OCI-LY1 (cell line): ENCODE measurements at regions not wholly inside any gene's neighbourhood (a gene's known extent, or its start where the extent isn't known, plus 50 kb on each side); places are given as distances from the start of the nearest gene placed in this dataset.

ENCODE experiments used
- H2AFZ ChIP-seq: fragments of 200-600 bp; sonication (generic), shearing (Covaris generic); 2 replicates; pipeline ENCODE4 v1.6.0; 2014; ENCODE audit warnings: antibody characterized with exemption, mild to moderate bottlenecking, low read length
- H3F3A ChIP-seq: fragments of 200-600 bp; sonication (generic), shearing (Covaris generic); 2 replicates; pipeline ENCODE4 v1.6.0; 2014; ENCODE audit warnings: mild to moderate bottlenecking, antibody characterized with exemption, low read length, moderate library complexity; ENCODE audit not compliant: insufficient read depth
- H3K27ac ChIP-seq: fragments of 200-600 bp; sonication (generic); 2 replicates; pipeline ENCODE4 v1.5.1; 2014; ENCODE audit warnings: low read length, mixed run types, mild to moderate bottlenecking, low read depth; ENCODE audit not compliant: poor library complexity, severe bottlenecking
- H3K27me3 ChIP-seq: fragments of 200-600 bp; sonication (generic); 2 replicates; pipeline ENCODE4 v1.6.0; 2014; ENCODE audit warnings: antibody characterized with exemption, mild to moderate bottlenecking, low read length, moderate library complexity; ENCODE audit not compliant: insufficient read depth
- H3K36me3 ChIP-seq: fragments of 200-600 bp; sonication (generic); 2 replicates; pipeline ENCODE4 v1.6.1; 2014; ENCODE audit warnings: mild to moderate bottlenecking, antibody characterized with exemption, low read length, moderate library complexity, mixed read lengths; ENCODE audit not compliant: insufficient read depth
- H3K4me1 ChIP-seq: fragments of 200-600 bp; sonication (generic); 2 replicates; pipeline ENCODE4 v1.5.1; 2014; ENCODE audit warnings: mild to moderate bottlenecking, low read length, moderate library complexity; ENCODE audit not compliant: insufficient read depth, severe bottlenecking
- H3K4me2 ChIP-seq: fragments of 200-600 bp; sonication (generic), shearing (Covaris generic); 2 replicates; pipeline ENCODE4 v1.6.1; 2014; ENCODE audit warnings: low read length
- H3K4me3 ChIP-seq: fragments of 200-600 bp; sonication (generic); 2 replicates; pipeline ENCODE4 v1.5.1; 2014; ENCODE audit warnings: low read length, low read depth, mild to moderate bottlenecking, mixed read lengths; ENCODE audit not compliant: poor library complexity, severe bottlenecking
- H3K79me2 ChIP-seq: fragments of 200-600 bp; shearing (Covaris generic); 2 replicates; pipeline ENCODE4 v1.6.1; 2016; ENCODE audit warnings: mixed run types, low read length, mixed read lengths; ENCODE audit not compliant: insufficient read depth
- H3K9ac ChIP-seq: fragments of 200-600 bp; sonication (generic), shearing (Covaris generic); 2 replicates; pipeline ENCODE4 v1.6.1; 2014; ENCODE audit warnings: mild to moderate bottlenecking, low read length, mixed read lengths
- H3K9me2 ChIP-seq: fragments of 200-600 bp; sonication (generic), shearing (Covaris generic); 2 replicates; pipeline ENCODE4 v1.6.1; 2014; ENCODE audit warnings: low read depth, mild to moderate bottlenecking, low read length, mixed read lengths
- H3K9me3 ChIP-seq: fragments of 200-600 bp; shearing (Covaris generic); 2 replicates; pipeline ENCODE4 v1.6.1; 2014; ENCODE audit warnings: low read length, mixed read lengths
- H4K20me1 ChIP-seq: fragments of 200-600 bp; sonication (generic), shearing (Covaris generic); 2 replicates; pipeline ENCODE4 v1.6.0; 2016; ENCODE audit warnings: mild to moderate bottlenecking, low read length; ENCODE audit not compliant: insufficient read depth
- CTCF ChIP-seq: fragments of 200-600 bp; sonication (generic), shearing (Covaris generic); IDR thresholded peaks from 2 replicates; pipeline ENCODE4 v1.5.1; 2017; ENCODE audit warnings: mild to moderate bottlenecking, antibody characterized with exemption, low read length, moderate library complexity, mixed read lengths
- EZH2 ChIP-seq: fragments of 200-600 bp; sonication (generic), shearing (Covaris generic); IDR thresholded peaks from 2 replicates; pipeline ENCODE4 v1.8.0; 2017; ENCODE audit warnings: borderline replicate concordance, mixed run types, mild to moderate bottlenecking, antibody characterized with exemption, low read length, moderate library complexity, mixed read lengths

GRCh38 chr13:62875118-62875640 lies 1459.5 kb upstream of the PCDH20 start:
- H3K4me3 ChIP-seq: no peak overlapping the region
- H4K20me1 ChIP-seq: no peaks in the 10 kb centered on the region
- H3K9me3 ChIP-seq: peaks cover 4% of the 10 kb centered on the region; the same call in 1 of the 2 replicates
- H3F3A ChIP-seq: no peaks in the 10 kb centered on the region
- H3K36me3 ChIP-seq: no peaks in the 10 kb centered on the region
- no peak overlapping the region for H3K27ac ChIP-seq
- H3K4me1 ChIP-seq: no peaks in the 10 kb centered on the region
- no peak overlapping the region for H3K9ac ChIP-seq
- H3K79me2 ChIP-seq: no peaks in the 10 kb centered on the region
- TF ChIP-seq CTCF: no peak
- H3K27me3 ChIP-seq: no peaks in the 10 kb centered on the region
- no peak overlapping the region for H3K4me2 ChIP-seq
- H2AFZ ChIP-seq: no peak overlapping the region; the same call in 1 of the 2 replicates
- H3K9me2 ChIP-seq: no peaks in the 10 kb centered on the region

DNA sequence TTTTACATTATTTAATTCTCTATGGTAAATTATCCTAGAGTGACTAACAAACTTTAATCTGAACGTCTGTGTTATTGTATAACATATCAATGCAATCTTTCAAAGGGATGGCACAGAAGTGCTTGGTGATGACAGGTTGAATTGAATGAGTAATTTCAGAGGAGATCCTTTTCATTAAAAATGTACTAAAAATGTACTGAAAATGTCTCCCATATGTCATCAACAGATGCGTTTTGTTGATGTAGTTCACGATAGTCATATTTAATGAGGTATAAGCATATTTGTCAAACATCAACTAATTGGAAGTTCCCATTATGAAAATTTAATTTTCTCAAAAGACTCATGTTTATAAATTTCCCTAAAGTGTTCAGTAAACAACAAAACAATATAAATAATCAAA lies 1434.7 kb upstream of the PCDH20 start:
- Histone ChIP-seq H3K79me2 (no peaks in the 10 kb centered on the region), H3K27me3 (no peaks in the 10 kb centered on the region), H3F3A (no peaks in the 10 kb centered on the region), H3K9ac (no peak overlapping the region), H4K20me1 (no peaks in the 10 kb centered on the region), H3K9me3 (no peaks in the 10 kb centered on the region), H3K9me2 (no peaks in the 10 kb centered on the region), H3K27ac (no peak overlapping the region), H3K4me1 (no peaks in the 10 kb centered on the region), H3K36me3 (no peaks in the 10 kb centered on the region), H2AFZ (no peak overlapping the region), H3K4me2 (no peak overlapping the region), H3K4me3 (no peak overlapping the region)
- TF ChIP-seq CTCF: no peak
- no peak for TF ChIP-seq EZH2

DNA sequence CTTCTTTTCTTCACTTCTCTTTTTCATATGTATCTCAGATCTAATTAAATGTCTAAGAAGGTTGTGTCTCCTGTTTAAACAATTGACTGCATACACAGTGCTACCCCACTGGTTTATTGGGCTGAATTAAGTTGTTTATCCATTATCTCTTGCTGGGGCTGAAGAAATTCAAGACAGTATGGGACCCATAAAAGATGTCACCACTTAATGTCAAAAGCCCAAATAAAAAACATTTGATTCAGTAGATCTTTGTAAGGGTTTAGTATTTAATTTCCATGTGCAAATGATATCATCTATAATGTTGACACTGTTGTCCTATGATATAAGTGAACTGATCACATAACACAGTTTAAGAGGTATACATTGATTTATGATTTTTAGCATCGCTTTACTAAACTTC lies 1431.9 kb upstream of the PCDH20 start:
- Histone ChIP-seq H3K79me2 (no peaks in the 10 kb centered on the region), H3K4me3 (no peak overlapping the region), H3K9ac (no peak overlapping the region), H4K20me1 (no peaks in the 10 kb centered on the region), H3K9me2 (no peaks in the 10 kb centered on the region), H3K9me3 (no peaks in the 10 kb centered on the region), H3K36me3 (no peaks in the 10 kb centered on the region), H3K27me3 (no peaks in the 10 kb centered on the region), H3K4me1 (no peaks in the 10 kb centered on the region), H3K27ac (no peak overlapping the region), H3K4me2 (no peak overlapping the region), H2AFZ (no peak overlapping the region), H3F3A (no peaks in the 10 kb centered on the region)
- no peak for TF ChIP-seq EZH2

DNA sequence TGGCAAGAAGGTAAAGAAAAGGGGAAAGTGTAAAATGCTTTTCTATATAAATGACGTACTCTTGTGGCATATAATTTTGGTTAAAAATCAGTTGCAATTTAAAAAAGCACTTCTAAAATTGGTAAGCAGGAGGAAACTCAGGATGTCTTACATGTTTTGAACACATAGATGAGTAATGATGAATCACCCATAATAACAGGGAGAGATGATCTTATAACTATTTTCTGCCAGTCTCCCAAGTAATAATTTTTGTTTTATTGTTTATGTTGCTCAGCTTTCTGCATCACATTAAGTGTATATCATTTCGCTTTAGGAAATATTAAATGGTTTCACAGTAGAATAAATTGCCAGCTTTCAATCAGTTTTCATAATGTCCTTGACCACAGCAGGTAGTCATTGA lies 1430.7 kb upstream of the PCDH20 start:
- TF ChIP-seq EZH2: no peak
- TF ChIP-seq CTCF: no peak
- H3K27ac ChIP-seq: no peak overlapping the region
- no peaks in the 10 kb centered on the region for H3F3A ChIP-seq

More for the DNA sequence above, 1430.7 kb upstream of the PCDH20 start:
- no peaks in the 10 kb centered on the region for H3K79me2 ChIP-seq
- no peaks in the 10 kb centered on the region for H3K9me3 ChIP-seq
- H4K20me1 ChIP-seq: no peaks in the 10 kb centered on the region
- H3K4me1 ChIP-seq: no peaks in the 10 kb centered on the region
- H3K27me3 ChIP-seq: no peaks in the 10 kb centered on the region
- H3K4me2 ChIP-seq: no peak overlapping the region
- H3K4me3 ChIP-seq: no peak overlapping the region
- no peaks in the 10 kb centered on the region for H3K36me3 ChIP-seq
- no peaks in the 10 kb centered on the region for H3K9me2 ChIP-seq
- H3K9ac ChIP-seq: no peak overlapping the region
- H2AFZ ChIP-seq: no peak overlapping the region
